Uterus (tissue), 3 donors: ENCODE measurements at regions not wholly inside any gene's neighbourhood (a gene's known extent, or its start where the extent isn't known, plus 50 kb on each side); places are given as distances from the start of the nearest gene placed in this dataset.
"Not testable (repeated sequence)": the region's sequence is repeated elsewhere in the genome, so short reads cannot be mapped to it uniquely, and the experiment has no call there.

ENCODE experiments used
- DNase-seq, 2 donors: peaks; one replicate each; pipeline ENCODE4 v3.0.0-alpha.2; 2019 to 2020
- H3K27ac ChIP-seq, 2 donors: fragments of 200-600 bp; sonication (generic); 1 replicate in 1 of 2; 2 replicates in 1 of 2; pipeline ENCODE4 v1.5.1; 2016 to 2018
- H3K27me3 ChIP-seq, 2 donors: fragments of 200-600 bp; sonication (generic); one replicate each; pipeline ENCODE4 v1.5.1; 2018 to 2019; ENCODE audit warnings: control low read depth in 1 of 2
- H3K36me3 ChIP-seq, 2 donors: fragments of 200-600 bp; sonication (generic); one replicate each; pipeline ENCODE4 v1.5.1; 2019; ENCODE audit warnings: control low read depth in 1 of 2
- H3K4me1 ChIP-seq, 2 donors: fragments of 200-600 bp; sonication (generic); one replicate each; pipeline ENCODE4 v1.5.1; 2018 to 2019; ENCODE audit warnings: control low read depth in 1 of 2
- H3K4me3 ChIP-seq, 2 donors: fragments of 200-600 bp; sonication (generic); 1 replicate in 1 of 2; 2 replicates in 1 of 2; pipeline ENCODE4 v1.5.1; 2018 to 2019; ENCODE audit warnings: mild to moderate bottlenecking in 1 of 2
- H3K9me3 ChIP-seq, 2 donors: fragments of 200-600 bp; sonication (generic); one replicate each; pipeline ENCODE4 v1.5.1; 2019; ENCODE audit warnings: control low read depth in 1 of 2
- intact Hi-C: fragments of 100-400 bp; cut with DNase I; formaldehyde crosslinking; loops from one replicate; pipeline ENCODE4 v1.15.1; 2023; ENCODE audit warnings: low total_unique reads
- donor health status: DM: yes; HTN: yes; CAD: no.

DNA sequence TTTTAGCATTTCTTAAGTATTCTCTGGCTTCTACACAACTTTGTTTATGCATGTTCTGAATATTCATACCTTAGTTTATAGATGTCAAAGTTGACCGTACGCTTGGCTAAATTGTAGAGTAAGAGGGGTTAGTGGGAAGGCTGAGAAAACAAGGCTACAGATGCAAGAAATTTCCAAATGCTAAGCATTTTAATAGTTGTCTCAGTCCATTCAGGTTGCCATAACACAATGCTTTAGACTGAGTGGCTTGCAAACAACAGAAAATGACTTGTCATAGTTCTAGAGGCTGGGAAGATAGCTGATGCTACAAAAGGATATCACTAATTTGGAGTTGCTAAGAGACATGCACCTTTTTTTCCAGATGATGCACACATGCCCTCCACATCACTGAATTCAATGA is 53.0 kb upstream of the C1QTNF3 start:
- H3K27me3 ChIP-seq, H3K9me3 ChIP-seq, H3K4me3 ChIP-seq, H3K4me1 ChIP-seq, intact Hi-C loops, H3K27ac ChIP-seq, DNase-seq, H3K36me3 ChIP-seq: not testable (repeated sequence)

GRCh38 chr5:34099891-34100290 is 56.9 kb upstream of the C1QTNF3 start:
- H3K9me3 ChIP-seq, H3K4me1 ChIP-seq, H3K36me3 ChIP-seq, intact Hi-C loops, DNase-seq, H3K27ac ChIP-seq, H3K4me3 ChIP-seq, H3K27me3 ChIP-seq: not testable (repeated sequence)

DNA sequence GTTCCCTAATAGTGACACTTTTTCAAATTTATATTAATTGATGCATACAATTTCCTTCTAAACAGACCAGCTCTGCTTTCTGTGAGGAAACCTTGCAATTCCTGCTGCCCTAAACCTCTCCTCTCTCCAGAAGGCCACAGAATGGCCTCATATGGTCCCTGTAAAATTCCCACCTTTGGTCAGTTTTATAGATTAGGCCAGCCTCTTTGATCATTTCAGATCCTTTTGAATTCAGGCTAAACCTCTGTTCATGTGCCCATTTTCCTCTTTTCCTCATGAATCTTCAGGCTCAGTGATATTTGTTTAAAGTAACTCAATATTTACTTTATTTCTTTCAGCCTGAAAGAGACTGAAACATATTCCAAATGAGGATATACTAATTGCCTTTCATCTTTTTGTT is 58.6 kb upstream of the C1QTNF3 start:
- DNase-seq, intact Hi-C loops, H3K9me3 ChIP-seq, H3K4me1 ChIP-seq, H3K27ac ChIP-seq, H3K27me3 ChIP-seq, H3K36me3 ChIP-seq, H3K4me3 ChIP-seq: not testable (repeated sequence)

DNA sequence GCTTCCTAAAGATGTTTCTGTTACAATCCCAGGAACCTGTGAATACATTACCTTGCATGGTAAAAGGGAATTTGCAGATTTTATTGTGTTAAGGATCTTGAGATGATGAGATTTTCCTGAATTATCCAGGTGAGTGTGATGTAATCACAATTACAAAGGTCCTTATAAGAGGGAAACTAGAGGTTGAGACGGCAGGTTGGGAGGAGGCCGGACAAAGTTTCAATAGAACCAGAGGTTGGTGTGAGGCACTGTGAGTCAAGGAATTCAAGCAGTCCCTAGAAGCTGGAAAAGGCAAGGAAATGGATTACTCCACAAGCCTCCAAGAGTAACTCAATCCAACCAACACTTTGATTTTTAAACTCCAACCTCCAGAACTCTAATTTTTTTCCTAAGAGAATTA is 65.9 kb upstream of the C1QTNF3 start:
- H3K4me1 ChIP-seq, H3K9me3 ChIP-seq, DNase-seq, H3K36me3 ChIP-seq, H3K4me3 ChIP-seq, intact Hi-C loops, H3K27me3 ChIP-seq, H3K27ac ChIP-seq: not testable (repeated sequence)

DNA sequence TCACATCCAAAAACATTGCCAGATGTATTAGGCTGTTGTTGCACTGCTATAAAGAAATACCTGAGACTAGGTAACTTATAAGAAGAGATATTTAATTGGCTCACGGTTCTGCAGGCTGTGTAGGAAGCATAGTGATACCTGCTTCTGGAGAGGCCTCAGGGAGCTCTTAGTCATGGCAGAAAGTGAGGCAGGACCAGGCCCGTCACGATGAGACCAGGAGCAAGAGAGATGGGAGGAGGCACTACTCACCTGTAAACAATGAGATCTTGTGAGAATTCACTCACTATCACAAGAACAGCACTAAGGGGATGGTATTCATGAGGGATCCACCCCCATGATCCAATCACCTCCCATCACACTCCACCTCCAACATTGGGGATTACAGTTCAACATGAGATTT is 81.3 kb upstream of the C1QTNF3 start:
- DNase-seq, H3K4me1 ChIP-seq, H3K9me3 ChIP-seq, H3K4me3 ChIP-seq, H3K36me3 ChIP-seq, H3K27ac ChIP-seq, intact Hi-C loops, H3K27me3 ChIP-seq: not testable (repeated sequence)

GRCh38 chr5:34125354-34125753 is 82.3 kb upstream of the C1QTNF3 start:
- intact Hi-C loops, H3K4me1 ChIP-seq, H3K27ac ChIP-seq, H3K36me3 ChIP-seq, H3K9me3 ChIP-seq, DNase-seq, H3K27me3 ChIP-seq, H3K4me3 ChIP-seq: not testable (repeated sequence)

GRCh38 chr5:34126741-34127140 is 83.7 kb upstream of the C1QTNF3 start:
- H3K27me3 ChIP-seq, H3K36me3 ChIP-seq, DNase-seq, H3K9me3 ChIP-seq, H3K4me3 ChIP-seq, H3K4me1 ChIP-seq, H3K27ac ChIP-seq, intact Hi-C loops: not testable (repeated sequence)

DNA sequence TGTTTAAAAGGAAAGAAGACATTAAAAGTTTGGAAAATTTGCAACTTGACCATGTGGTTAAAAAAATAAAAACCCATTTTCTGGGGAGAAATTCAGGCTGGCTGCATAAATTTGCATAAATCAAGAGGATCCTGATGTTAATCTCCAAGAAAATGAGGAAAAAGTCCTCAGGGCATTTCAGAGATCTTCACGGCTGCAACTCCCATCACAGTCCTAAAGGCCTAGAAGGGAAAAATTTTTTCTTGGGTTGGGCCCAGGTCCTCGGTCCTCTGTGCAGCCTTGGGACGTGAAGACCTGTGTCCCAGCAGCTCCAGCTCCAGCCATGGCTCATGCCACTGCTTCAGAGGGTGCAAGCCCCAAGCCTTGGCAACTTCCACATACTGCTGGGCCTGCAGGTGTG is 84.8 kb upstream of the C1QTNF3 start:
- H3K36me3 ChIP-seq, H3K27ac ChIP-seq, H3K27me3 ChIP-seq, DNase-seq, H3K4me1 ChIP-seq, intact Hi-C loops, H3K4me3 ChIP-seq, H3K9me3 ChIP-seq: not testable (repeated sequence)

DNA sequence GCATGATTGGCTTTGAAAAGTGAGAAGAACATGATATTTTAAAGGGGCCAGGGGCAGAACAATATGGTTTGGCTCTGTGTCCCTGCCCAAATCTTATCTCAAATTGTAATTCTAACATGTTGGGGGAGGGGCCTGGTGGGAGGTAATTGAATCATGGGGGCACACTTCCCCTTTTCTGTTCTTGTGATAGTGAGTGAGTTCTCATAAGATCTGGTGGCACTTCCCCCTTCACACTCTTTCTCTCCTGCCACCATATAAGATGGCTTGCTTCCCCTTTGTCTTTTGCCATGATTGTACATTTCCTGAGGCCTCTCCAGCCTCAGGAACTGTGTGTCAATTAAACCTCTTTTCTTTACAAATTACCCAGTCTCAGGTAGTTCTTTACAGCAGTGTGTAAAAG is 85.9 kb upstream of the C1QTNF3 start:
- H3K4me1 ChIP-seq, H3K36me3 ChIP-seq, H3K27ac ChIP-seq, H3K27me3 ChIP-seq, intact Hi-C loops, H3K9me3 ChIP-seq, DNase-seq, H3K4me3 ChIP-seq: not testable (repeated sequence)

DNA sequence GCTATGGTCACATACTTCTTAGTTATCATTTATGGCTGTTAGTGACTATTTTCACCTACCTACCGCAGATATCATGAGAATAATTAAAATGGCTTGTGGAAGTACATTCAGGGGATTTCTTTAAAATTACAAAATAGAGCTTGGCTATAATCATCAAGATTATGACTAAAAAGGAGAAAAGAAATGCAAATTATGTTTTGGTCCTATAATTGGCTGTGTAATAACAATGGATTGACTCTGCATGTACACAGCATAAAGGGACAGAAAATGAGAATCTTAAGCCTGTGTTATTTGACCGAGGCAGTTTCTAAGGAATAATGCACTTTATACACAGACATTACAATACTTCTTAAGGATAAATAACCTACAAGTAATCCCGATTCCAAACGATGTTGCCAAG is 112.0 kb upstream of the C1QTNF3 start:
- H3K4me1 ChIP-seq, H3K36me3 ChIP-seq, H3K9me3 ChIP-seq, intact Hi-C loops, H3K4me3 ChIP-seq, H3K27me3 ChIP-seq, DNase-seq, H3K27ac ChIP-seq: not testable (repeated sequence)

DNA sequence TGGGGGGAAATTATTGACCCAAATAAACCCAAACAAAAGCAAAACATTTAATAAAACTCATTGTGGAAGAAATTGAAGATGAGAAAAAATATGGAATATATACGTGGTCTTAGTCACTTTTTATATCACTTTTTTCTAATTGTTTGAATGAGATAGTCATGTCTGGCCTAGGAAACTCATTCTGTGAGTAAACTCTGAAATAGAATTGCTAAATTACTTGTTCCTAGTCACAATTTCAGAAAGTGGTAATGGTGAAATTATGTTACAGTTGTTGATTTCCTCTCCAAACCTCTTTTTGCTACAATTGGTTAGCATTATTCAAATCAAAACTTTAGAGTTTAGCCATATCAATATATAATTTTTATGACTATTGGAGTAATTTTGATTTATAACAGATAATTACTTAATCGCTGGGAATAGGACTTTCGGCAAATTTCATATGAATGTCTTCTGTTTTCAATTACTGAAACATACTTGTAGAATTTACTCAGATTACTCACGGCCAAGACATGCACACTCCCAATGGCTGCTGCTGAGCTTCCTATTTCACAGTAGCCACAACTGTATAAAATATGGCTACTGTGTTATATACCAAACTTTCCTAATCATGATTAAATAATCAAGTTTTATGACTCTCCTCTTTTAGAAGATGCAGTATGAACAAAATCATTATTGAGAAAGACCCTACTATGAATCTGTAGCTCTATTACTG is 113.8 kb upstream of the C1QTNF3 start:
- intact Hi-C loops = not testable (repeated sequence)

GRCh38 chr5:34160904-34161303 is 117.9 kb upstream of the C1QTNF3 start:
- H3K36me3 ChIP-seq, H3K27me3 ChIP-seq, H3K4me3 ChIP-seq, H3K27ac ChIP-seq, intact Hi-C loops, H3K9me3 ChIP-seq, DNase-seq, H3K4me1 ChIP-seq: not testable (repeated sequence)

More for the DNA sequence above, 113.8 kb upstream of the C1QTNF3 start:
- H3K4me3 ChIP-seq, H3K4me1 ChIP-seq, DNase-seq, H3K36me3 ChIP-seq, H3K27ac ChIP-seq, H3K9me3 ChIP-seq, H3K27me3 ChIP-seq: not testable (repeated sequence)

DNA sequence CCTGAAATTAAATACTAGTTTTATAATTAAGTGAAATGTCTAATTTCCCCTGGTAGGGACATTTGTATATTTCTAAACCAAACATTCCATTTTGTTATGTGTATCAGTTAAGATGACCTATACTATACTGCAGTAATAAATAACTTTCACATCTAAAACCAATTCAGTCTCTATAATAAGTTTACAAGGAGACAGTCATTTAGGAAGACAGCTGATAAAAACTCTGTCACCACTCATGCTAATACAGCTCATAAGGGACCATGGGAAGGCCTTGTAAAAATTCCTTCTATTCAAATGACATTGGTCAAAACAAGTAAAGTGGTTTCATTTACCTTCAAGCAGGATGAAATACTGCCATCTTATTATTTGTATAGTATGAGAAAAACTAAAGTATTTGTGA is 128.4 kb upstream of the C1QTNF3 start:
- H3K4me3 ChIP-seq, H3K9me3 ChIP-seq, intact Hi-C loops, DNase-seq, H3K27me3 ChIP-seq, H3K27ac ChIP-seq, H3K36me3 ChIP-seq, H3K4me1 ChIP-seq: not testable (repeated sequence)

- H3K9me3 ChIP-seq, H3K27ac ChIP-seq, H3K36me3 ChIP-seq, DNase-seq, H3K27me3 ChIP-seq, H3K4me3 ChIP-seq, H3K4me1 ChIP-seq, intact Hi-C loops: not testable (repeated sequence)
Observed at GRCh38 chr5:34179453-34180190, 136.6 kb upstream of the C1QTNF3 start.
